ENCODE measurements at regions not wholly inside any gene's neighbourhood (a gene's known extent, or its start where the extent isn't known, plus 50 kb on each side); places are given as distances from the start of the nearest gene placed in this dataset.

GRCh38 chr5:72028382-72028781, 78.9 kb upstream of the MAP1B start:
- H3K4me1 ChIP-seq = peaks cover 13% of the 10 kb centered on the region
- H3K9me3 ChIP-seq = no peaks in the 10 kb centered on the region
- no peak for DNase-seq (ENCODE audit: low spot score in 2 of 2)
- in situ Hi-C loops (cut with MboI; ENCODE audit: low sequenced_read_pairs) = no loop called here
- no peaks in the 10 kb centered on the region; the same call in 1 of the 2 replicates for H3K27me3 ChIP-seq (ENCODE audit: low read depth)
- H3K36me3 ChIP-seq (replicated peaks) = no peaks in the 10 kb centered on the region
- H3K4me3 ChIP-seq = no peak overlapping the region

GRCh38 chr5:72030237-72030636, 77.0 kb upstream of the MAP1B start:
- no peaks in the 10 kb centered on the region for H3K9me3 ChIP-seq
- no peak overlapping the region for H3K4me3 ChIP-seq
- H3K4me1 ChIP-seq = peaks cover 16% of the 10 kb centered on the region
- no peaks in the 10 kb centered on the region for H3K36me3 ChIP-seq (replicated peaks)
- no peaks in the 10 kb centered on the region; the same call in 1 of the 2 replicates for H3K27me3 ChIP-seq (ENCODE audit: low read depth)
- no peak for DNase-seq (ENCODE audit: low spot score in 2 of 2)
- in situ Hi-C loops (cut with MboI; ENCODE audit: low sequenced_read_pairs) = no loop called here

- DNase-seq (ENCODE audit: low spot score in 2 of 2) = peak; percentile 56 to 80
- in situ Hi-C loops (cut with MboI; ENCODE audit: low sequenced_read_pairs) = no loop called here
- H3K4me3 ChIP-seq = no peak overlapping the region
- H3K27me3 ChIP-seq (ENCODE audit: low read depth) = no peaks in the 10 kb centered on the region
- peaks cover 19% of the 10 kb centered on the region for H3K4me1 ChIP-seq
- no peaks in the 10 kb centered on the region for H3K36me3 ChIP-seq (replicated peaks)
- no peaks in the 10 kb centered on the region for H3K9me3 ChIP-seq
Measured at GRCh38 chr5:72032788-72033187, 74.5 kb upstream of the MAP1B start.

- in situ Hi-C loops (cut with MboI; ENCODE audit: low sequenced_read_pairs) = no loop called here
- Histone ChIP-seq H3K36me3 (replicated peaks) (no peaks in the 10 kb centered on the region), H3K4me1 (peaks cover 19% of the 10 kb centered on the region), H3K27me3 (ENCODE audit: low read depth) (no peaks in the 10 kb centered on the region), H3K4me3 (no peak overlapping the region), H3K9me3 (no peaks in the 10 kb centered on the region)
- DNase-seq (ENCODE audit: low spot score in 2 of 2) = no peak
Measured at GRCh38 chr5:72034770-72035169, 72.5 kb upstream of the MAP1B start.

- in situ Hi-C loops (cut with MboI; ENCODE audit: low sequenced_read_pairs) = no loop called here
- no peak overlapping the region for H3K4me3 ChIP-seq
- no peaks in the 10 kb centered on the region for H3K36me3 ChIP-seq (replicated peaks)
- H3K4me1 ChIP-seq = peaks cover 19% of the 10 kb centered on the region
- DNase-seq (ENCODE audit: low spot score in 2 of 2) = no peak
- H3K9me3 ChIP-seq = no peaks in the 10 kb centered on the region
- H3K27me3 ChIP-seq (ENCODE audit: low read depth) = no peaks in the 10 kb centered on the region
Measured at GRCh38 chr5:72035831-72036230, 71.4 kb upstream of the MAP1B start.

- no peak overlapping the region for H3K4me3 ChIP-seq
- H3K9me3 ChIP-seq = no peaks in the 10 kb centered on the region
- no peaks in the 10 kb centered on the region for H3K27me3 ChIP-seq (ENCODE audit: low read depth)
- peak; percentile 29 to 37 for DNase-seq (ENCODE audit: low spot score in 2 of 2)
- H3K4me1 ChIP-seq = peaks cover 19% of the 10 kb centered on the region
- H3K36me3 ChIP-seq (replicated peaks) = no peaks in the 10 kb centered on the region
- in situ Hi-C loops (cut with MboI; ENCODE audit: low sequenced_read_pairs) = no loop called here
Measured at GRCh38 chr5:72036951-72037350, 70.3 kb upstream of the MAP1B start.

- Histone ChIP-seq H3K27me3 (ENCODE audit: low read depth) (0 out of 2 replicates have a peak, but pooled peaks cover 4% of the 10 kb centered on the region), H3K4me1 (peaks cover 3% of the 10 kb centered on the region; the same call in 1 of the 2 replicates), H3K9me3 (no peaks in the 10 kb centered on the region), H3K4me3 (no peak overlapping the region), H3K36me3 (replicated peaks) (no peaks in the 10 kb centered on the region)
- in situ Hi-C loops (cut with MboI; ENCODE audit: low sequenced_read_pairs) = no loop called here
- no peak for DNase-seq (ENCODE audit: low spot score in 2 of 2)
Measured at GRCh38 chr5:72040513-72040912, 66.8 kb upstream of the MAP1B start.

GRCh38 chr5:72041654-72042053, 65.6 kb upstream of the MAP1B start:
- no peaks in the 10 kb centered on the region for H3K9me3 ChIP-seq
- no peaks in the 10 kb centered on the region for H3K36me3 ChIP-seq (replicated peaks)
- H3K4me3 ChIP-seq = no peak overlapping the region
- in situ Hi-C loops (cut with MboI; ENCODE audit: low sequenced_read_pairs) = no loop called here
- no peak for DNase-seq (ENCODE audit: low spot score in 2 of 2)
- peaks cover 3% of the 10 kb centered on the region; the same call in 1 of the 2 replicates for H3K4me1 ChIP-seq
- 0 out of 2 replicates have a peak, but pooled peaks cover 4% of the 10 kb centered on the region for H3K27me3 ChIP-seq (ENCODE audit: low read depth)

- no peak overlapping the region for H3K4me3 ChIP-seq
- H3K27me3 ChIP-seq (ENCODE audit: low read depth) = 0 out of 2 replicates have a peak, but pooled peaks cover 4% of the 10 kb centered on the region
- no peaks in the 10 kb centered on the region for H3K9me3 ChIP-seq
- in situ Hi-C loops (cut with MboI; ENCODE audit: low sequenced_read_pairs) = no loop called here
- H3K4me1 ChIP-seq = no peaks in the 10 kb centered on the region; the same call in 1 of the 2 replicates
- no peak for DNase-seq (ENCODE audit: low spot score in 2 of 2)
- no peaks in the 10 kb centered on the region for H3K36me3 ChIP-seq (replicated peaks)
Measured at GRCh38 chr5:72042097-72042496, 65.2 kb upstream of the MAP1B start.

- Histone ChIP-seq H3K36me3 (replicated peaks) (no peaks in the 10 kb centered on the region), H3K9me3 (no peaks in the 10 kb centered on the region), H3K27me3 (ENCODE audit: low read depth) (peaks cover 9% of the 10 kb centered on the region; the same call in 1 of the 2 replicates), H3K4me3 (no peak overlapping the region), H3K4me1 (no peaks in the 10 kb centered on the region)
- no peak for DNase-seq (ENCODE audit: low spot score in 2 of 2)
- in situ Hi-C loops (cut with MboI; ENCODE audit: low sequenced_read_pairs) = no loop called here
Measured at GRCh38 chr5:72045692-72046091, 61.6 kb upstream of the MAP1B start.

GRCh38 chr5:72046106-72046505, 61.2 kb upstream of the MAP1B start:
- no peaks in the 10 kb centered on the region for H3K9me3 ChIP-seq
- no peaks in the 10 kb centered on the region for H3K4me1 ChIP-seq
- peaks cover 9% of the 10 kb centered on the region; the same call in 1 of the 2 replicates for H3K27me3 ChIP-seq (ENCODE audit: low read depth)
- no peak for DNase-seq (ENCODE audit: low spot score in 2 of 2)
- in situ Hi-C loops (cut with MboI; ENCODE audit: low sequenced_read_pairs) = no loop called here
- H3K36me3 ChIP-seq (replicated peaks) = no peaks in the 10 kb centered on the region
- H3K4me3 ChIP-seq = no peak overlapping the region

- in situ Hi-C loops (cut with MboI; ENCODE audit: low sequenced_read_pairs) = no loop called here
- Histone ChIP-seq H3K27me3 (ENCODE audit: low read depth) (peaks cover 13% of the 10 kb centered on the region), H3K36me3 (replicated peaks) (no peaks in the 10 kb centered on the region), H3K4me1 (no peaks in the 10 kb centered on the region), H3K9me3 (no peaks in the 10 kb centered on the region), H3K4me3 (no peak overlapping the region)
- DNase-seq (ENCODE audit: low spot score in 2 of 2) = no peak
Measured at GRCh38 chr5:72055636-72056035, 51.6 kb upstream of the MAP1B start.
